Type B pancreatic cell (in vitro differentiated cells): ENCODE measurements at regions not wholly inside any gene's neighbourhood (a gene's known extent, or its start where the extent isn't known, plus 50 kb on each side); places are given as distances from the start of the nearest gene placed in this dataset.

Experiments used
- DNase-seq: peaks from one replicate; pipeline ENCODE4 v3.0.0; 2021; ENCODE audit warnings: mixed read lengths; ENCODE audit not compliant: unreplicated experiment; ENCODE audit errors: extremely low spot score
- H3K27ac Mint-ChIP-seq: 2 replicates; pipeline ENCODE4 v1.8.0; 2021; ENCODE audit warnings: mild to moderate bottlenecking, mixed read lengths
- H3K27me3 Mint-ChIP-seq: 2 replicates; pipeline ENCODE4 v1.8.0; 2021; ENCODE audit warnings: mixed read lengths
- H3K36me3 Mint-ChIP-seq: 2 replicates; pipeline ENCODE4 v1.8.0; 2021; ENCODE audit warnings: mixed read lengths
- H3K4me1 Mint-ChIP-seq: one replicate; pipeline ENCODE4 v1.8.0; 2021; ENCODE audit warnings: mixed read lengths; ENCODE audit not compliant: unreplicated experiment
- H3K4me3 Mint-ChIP-seq: 2 replicates; pipeline ENCODE4 v1.8.0; 2021; ENCODE audit warnings: mild to moderate bottlenecking, mixed read lengths
- H3K9me3 Mint-ChIP-seq: 2 replicates; pipeline ENCODE4 v1.8.0; 2021; ENCODE audit warnings: mixed read lengths
- CTCF ChIP-seq: fragments of 200-600 bp; sonication (generic); conservative IDR thresholded peaks from 2 replicates; pipeline ENCODE4 v1.5.0; 2021; ENCODE audit warnings: antibody characterized with exemption, mild to moderate bottlenecking

GRCh38 chr4:71201057-71201456 lies 137.8 kb upstream of the SLC4A4 start:
- no peaks in the 10 kb centered on the region for H3K36me3 Mint-ChIP-seq
- H3K27me3 Mint-ChIP-seq = no peaks in the 10 kb centered on the region
- H3K27ac Mint-ChIP-seq = no peak overlapping the region
- no peak for TF ChIP-seq CTCF
- no peak overlapping the region for H3K4me3 Mint-ChIP-seq
- no peak for DNase-seq
- H3K4me1 Mint-ChIP-seq = peaks cover 6% of the 10 kb centered on the region
- no peaks in the 10 kb centered on the region for H3K9me3 Mint-ChIP-seq

- H3K4me1 Mint-ChIP-seq = peaks cover 5% of the 10 kb centered on the region
- H3K36me3 Mint-ChIP-seq = no peaks in the 10 kb centered on the region
- no peak for DNase-seq
- no peak for TF ChIP-seq CTCF
- H3K27ac Mint-ChIP-seq = no peak overlapping the region
- no peaks in the 10 kb centered on the region for H3K27me3 Mint-ChIP-seq
- no peaks in the 10 kb centered on the region for H3K9me3 Mint-ChIP-seq
- H3K4me3 Mint-ChIP-seq = no peak overlapping the region
Observed at GRCh38 chr4:71201817-71202576, 136.8 kb upstream of the SLC4A4 start.

GRCh38 chr4:71202705-71203104 lies 136.1 kb upstream of the SLC4A4 start:
- no peak for DNase-seq

GRCh38 chr4:71204056-71204455 lies 134.8 kb upstream of the SLC4A4 start:
- Mint-ChIP-seq H3K27me3 (no peaks in the 10 kb centered on the region), H3K4me1 (peaks cover 7% of the 10 kb centered on the region), H3K36me3 (no peaks in the 10 kb centered on the region), H3K4me3 (no peak overlapping the region), H3K27ac (no peak overlapping the region), H3K9me3 (no peaks in the 10 kb centered on the region)
- DNase-seq = no peak
- no peak for TF ChIP-seq CTCF

More at GRCh38 chr4:71202705-71203104, 136.1 kb upstream of the SLC4A4 start:
- Mint-ChIP-seq H3K4me1 (peaks cover 5% of the 10 kb centered on the region), H3K9me3 (no peaks in the 10 kb centered on the region), H3K4me3 (no peak overlapping the region), H3K27ac (no peak overlapping the region), H3K36me3 (no peaks in the 10 kb centered on the region), H3K27me3 (no peaks in the 10 kb centered on the region)
- no peak for TF ChIP-seq CTCF

- Mint-ChIP-seq H3K27me3 (no peaks in the 10 kb centered on the region), H3K36me3 (no peaks in the 10 kb centered on the region), H3K4me1 (peaks cover 3% of the 10 kb centered on the region), H3K27ac (no peak overlapping the region), H3K9me3 (no peaks in the 10 kb centered on the region), H3K4me3 (no peak overlapping the region)
- no peak for TF ChIP-seq CTCF
- DNase-seq = no peak
Observed at GRCh38 chr4:71206763-71207162, 132.1 kb upstream of the SLC4A4 start.
